ENCODE measurements at regions not wholly inside any gene's neighbourhood (a gene's known extent, or its start where the extent isn't known, plus 50 kb on each side); places are given as distances from the start of the nearest gene placed in this dataset.

DNA sequence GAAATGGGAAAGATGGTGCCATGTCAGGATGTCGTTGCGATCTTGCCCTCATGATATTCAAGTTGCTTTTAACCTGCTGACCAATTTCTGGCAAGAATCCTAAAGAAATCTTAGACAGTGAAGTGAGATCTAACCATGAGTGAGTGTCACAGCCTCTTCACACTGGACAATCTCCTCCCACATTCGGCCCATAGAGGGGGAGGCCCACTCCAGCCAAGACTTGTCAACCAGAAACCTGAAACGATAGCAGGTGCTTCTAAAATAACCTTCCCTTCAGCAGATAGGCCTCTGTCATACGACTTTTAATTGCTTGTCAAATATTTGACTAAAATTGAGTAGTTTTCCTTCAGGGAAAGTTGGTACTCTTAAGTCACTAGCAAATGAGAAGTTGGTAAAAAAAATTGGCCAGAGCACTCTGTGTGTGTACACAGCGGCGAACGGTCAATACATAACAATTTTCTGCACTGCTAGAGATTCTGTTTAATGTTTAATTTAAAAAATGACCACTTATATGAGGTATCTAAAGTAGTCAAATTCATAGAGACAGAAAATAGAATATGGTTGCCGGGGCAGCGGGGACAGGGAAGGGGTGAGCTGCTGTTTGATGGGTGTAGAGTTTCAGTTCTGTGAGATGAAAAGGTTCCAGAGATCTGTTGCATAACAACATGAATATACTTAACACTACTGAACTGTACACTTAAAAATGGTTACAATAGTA, 110.2 kb downstream of the VAPA start:
- H3K9me3 Mint-ChIP-seq: no peaks in the 10 kb centered on the region
- H3K27ac Mint-ChIP-seq (ENCODE audit: low read depth): no peak overlapping the region
- H3K4me1 Mint-ChIP-seq: no peaks in the 10 kb centered on the region
- no peaks in the 10 kb centered on the region for H3K36me3 Mint-ChIP-seq (ENCODE audit: insufficient read depth)
- H3K27me3 Mint-ChIP-seq: peaks cover 20% of the 10 kb centered on the region
- ATAC-seq (replicated peaks; ENCODE audit: extremely low read depth, poor library complexity, severe bottlenecking) (no peak), DNase-seq (ENCODE audit: low spot score in 2 of 2) (no peak)
- H3K4me3 Mint-ChIP-seq: no peak overlapping the region

DNA sequence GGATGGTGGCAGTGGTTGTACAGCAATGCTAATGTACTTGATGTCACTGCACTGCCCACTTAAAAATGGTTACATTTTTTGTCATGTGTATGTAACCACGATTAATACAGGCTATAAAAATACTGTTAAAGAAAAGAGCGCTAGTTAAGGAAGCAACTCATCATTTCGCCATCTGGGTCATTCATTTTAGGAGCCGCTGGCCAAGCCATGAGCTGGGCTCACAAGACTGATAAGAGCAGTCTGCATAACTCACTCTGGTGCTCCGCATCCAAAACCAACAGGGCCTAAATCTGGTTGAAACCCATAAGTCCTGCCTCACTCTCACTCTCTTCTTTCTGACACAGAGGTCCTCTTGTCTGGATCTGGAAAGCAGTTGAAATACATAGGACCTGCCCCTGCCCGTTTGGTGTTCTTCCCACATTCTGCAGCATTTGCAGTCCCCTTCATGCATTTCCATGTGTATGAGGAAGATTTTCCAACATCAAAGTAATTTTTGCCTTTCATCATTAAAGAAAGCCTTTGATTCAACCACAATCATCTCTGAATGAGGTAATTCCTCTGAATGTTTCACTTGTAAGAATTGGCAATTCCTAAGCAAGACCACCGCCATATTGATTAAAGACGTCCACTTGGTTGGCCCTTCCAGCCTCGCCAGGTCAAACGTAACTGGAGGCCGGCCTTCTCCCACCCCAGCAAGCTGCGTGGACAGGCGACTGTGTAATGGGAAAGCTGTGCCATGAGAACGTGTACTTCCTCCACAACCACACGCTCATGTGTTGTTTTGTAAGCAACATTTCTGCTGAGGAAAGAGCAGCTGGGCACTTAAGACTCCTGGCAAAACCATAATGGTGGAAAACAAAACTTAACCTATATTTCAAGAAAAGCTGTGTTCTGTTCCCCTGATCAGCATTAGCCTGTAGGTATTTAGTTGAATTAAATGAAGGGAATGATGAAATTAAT, 112.2 kb downstream of the VAPA start:
- DNase-seq (ENCODE audit: low spot score in 2 of 2) (no peak), ATAC-seq (replicated peaks; ENCODE audit: extremely low read depth, poor library complexity, severe bottlenecking) (no peak)
- no peaks in the 10 kb centered on the region for H3K4me1 Mint-ChIP-seq
- H3K36me3 Mint-ChIP-seq (ENCODE audit: insufficient read depth): no peaks in the 10 kb centered on the region
- H3K4me3 Mint-ChIP-seq: no peak overlapping the region
- no peaks in the 10 kb centered on the region for H3K9me3 Mint-ChIP-seq
- no peak overlapping the region for H3K27ac Mint-ChIP-seq (ENCODE audit: low read depth)
- peaks cover 34% of the 10 kb centered on the region for H3K27me3 Mint-ChIP-seq

DNA sequence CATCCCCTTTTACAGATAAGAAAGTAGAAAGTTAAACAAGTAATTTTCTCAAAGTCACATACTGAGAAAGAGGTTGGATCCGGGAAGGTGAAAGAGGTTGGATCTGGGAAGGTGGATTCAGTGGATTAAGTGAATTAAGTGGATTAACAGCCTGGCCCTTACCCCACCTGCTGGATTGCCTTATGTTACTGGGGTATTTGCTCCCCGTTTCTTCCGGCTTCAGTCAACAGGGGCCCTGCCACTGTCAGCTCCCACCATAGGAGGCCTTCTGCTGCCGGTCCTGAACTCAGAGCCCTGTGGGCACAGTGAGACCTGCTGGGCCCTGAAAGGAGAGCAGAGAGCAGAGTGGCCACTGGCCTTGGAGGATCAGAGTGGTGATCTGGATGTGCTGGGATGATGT, 113.2 kb downstream of the VAPA start:
- no peaks in the 10 kb centered on the region for H3K36me3 Mint-ChIP-seq (ENCODE audit: insufficient read depth)
- H3K27me3 Mint-ChIP-seq: peaks cover 41% of the 10 kb centered on the region
- DNase-seq (ENCODE audit: low spot score in 2 of 2) (no peak), ATAC-seq (replicated peaks; ENCODE audit: extremely low read depth, poor library complexity, severe bottlenecking) (no peak)
- no peak overlapping the region for H3K27ac Mint-ChIP-seq (ENCODE audit: low read depth)
- H3K9me3 Mint-ChIP-seq: no peaks in the 10 kb centered on the region
- no peaks in the 10 kb centered on the region for H3K4me1 Mint-ChIP-seq
- H3K4me3 Mint-ChIP-seq: no peak overlapping the region

DNA sequence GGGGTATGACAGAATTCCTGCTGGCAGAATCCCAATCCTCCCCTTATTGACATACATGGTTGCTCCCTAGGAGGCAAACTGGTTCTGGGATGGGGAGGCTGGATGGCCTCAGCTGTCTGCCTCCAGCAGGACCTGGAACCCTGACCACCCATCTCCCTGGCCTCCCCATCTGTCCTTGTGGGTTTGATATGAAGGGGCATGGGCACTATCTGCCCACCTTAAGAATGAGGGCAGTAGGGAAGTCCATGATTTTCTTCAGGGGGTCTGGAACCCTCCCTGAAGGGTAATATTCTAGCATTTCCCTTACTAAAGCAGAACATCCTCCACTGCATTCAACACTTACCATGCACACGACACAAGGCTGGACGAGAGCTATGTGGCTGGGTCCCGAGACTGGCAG, 113.6 kb downstream of the VAPA start:
- Mint-ChIP-seq H3K4me1 (no peaks in the 10 kb centered on the region), H3K9me3 (no peaks in the 10 kb centered on the region), H3K27me3 (peaks cover 41% of the 10 kb centered on the region), H3K36me3 (ENCODE audit: insufficient read depth) (no peaks in the 10 kb centered on the region), H3K4me3 (no peak overlapping the region), H3K27ac (ENCODE audit: low read depth) (no peak overlapping the region)
- DNase-seq (ENCODE audit: low spot score in 2 of 2): no peak
- ATAC-seq (replicated peaks; ENCODE audit: extremely low read depth, poor library complexity, severe bottlenecking): no peak

DNA sequence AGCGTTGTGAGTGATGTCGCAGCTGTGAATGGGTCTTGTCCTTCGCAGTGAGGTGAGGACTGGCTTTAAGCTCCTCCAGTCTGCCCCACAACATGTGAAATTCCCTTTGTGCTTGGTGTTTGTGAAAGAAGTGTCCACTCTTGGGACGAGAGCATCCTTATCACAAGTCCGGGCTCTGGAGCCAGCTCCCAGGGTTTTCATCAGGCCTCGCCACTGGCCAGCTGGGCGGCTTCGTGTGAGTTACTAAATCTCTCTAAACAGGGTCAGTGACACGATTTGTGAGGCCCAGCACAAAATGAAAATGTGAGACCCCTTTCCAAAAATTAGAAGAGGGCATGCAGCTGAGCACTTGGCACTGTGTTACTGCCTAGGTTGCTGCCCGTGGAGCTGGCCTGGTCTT, 115.9 kb downstream of the VAPA start:
- H3K9me3 Mint-ChIP-seq: no peaks in the 10 kb centered on the region

DNA sequence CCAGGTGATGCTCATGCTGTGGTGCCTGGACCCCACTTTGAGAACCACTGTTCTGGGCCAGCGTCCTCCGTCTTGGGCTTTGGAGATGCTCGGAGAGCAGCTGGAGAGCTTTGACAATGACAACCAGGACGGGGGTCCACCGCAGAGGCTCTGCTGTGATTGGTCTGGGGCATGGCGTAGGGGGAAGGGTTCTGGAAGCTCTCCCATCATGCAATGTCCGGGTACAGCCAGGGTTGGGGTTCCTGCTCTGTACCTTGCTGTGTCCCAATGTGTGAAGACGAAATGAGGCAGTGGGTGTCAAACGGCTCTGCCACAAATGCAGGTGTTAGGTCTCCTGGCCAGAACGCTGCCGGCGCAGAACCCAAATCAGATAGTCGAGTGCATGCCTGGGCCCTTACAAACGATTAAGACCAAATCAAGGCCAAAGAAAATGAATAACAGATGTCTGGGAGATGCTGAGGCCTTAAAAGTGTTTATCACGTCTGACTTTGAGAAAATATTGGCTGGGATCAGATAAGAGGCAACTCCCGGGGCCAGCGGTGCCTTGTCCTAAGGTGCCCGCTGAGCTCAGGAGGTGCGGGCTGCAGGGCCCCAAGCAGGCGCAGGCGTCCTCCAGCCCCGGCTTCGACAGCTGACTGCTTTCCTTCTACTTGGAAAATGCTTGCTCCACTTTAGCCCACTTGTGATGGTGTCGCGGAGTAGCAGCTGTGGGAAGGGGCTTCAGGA, 117.2 kb downstream of the VAPA start:
- H3K36me3 Mint-ChIP-seq (ENCODE audit: insufficient read depth): no peaks in the 10 kb centered on the region
- no peaks in the 10 kb centered on the region for H3K9me3 Mint-ChIP-seq
- no peaks in the 10 kb centered on the region for H3K4me1 Mint-ChIP-seq
- H3K27ac Mint-ChIP-seq (ENCODE audit: low read depth): no peak overlapping the region
- H3K27me3 Mint-ChIP-seq: peaks cover 54% of the 10 kb centered on the region
- ATAC-seq (replicated peaks; ENCODE audit: extremely low read depth, poor library complexity, severe bottlenecking): no peak
- H3K4me3 Mint-ChIP-seq: no peak overlapping the region
- DNase-seq (ENCODE audit: low spot score in 2 of 2): no peak

More for the DNA sequence above, 115.9 kb downstream of the VAPA start:
- Mint-ChIP-seq H3K4me1 (no peaks in the 10 kb centered on the region), H3K27ac (ENCODE audit: low read depth) (no peak overlapping the region), H3K36me3 (ENCODE audit: insufficient read depth) (no peaks in the 10 kb centered on the region), H3K4me3 (no peak overlapping the region), H3K27me3 (peaks cover 41% of the 10 kb centered on the region)
- DNase-seq (ENCODE audit: low spot score in 2 of 2) (no peak), ATAC-seq (replicated peaks; ENCODE audit: extremely low read depth, poor library complexity, severe bottlenecking) (no peak)

DNA sequence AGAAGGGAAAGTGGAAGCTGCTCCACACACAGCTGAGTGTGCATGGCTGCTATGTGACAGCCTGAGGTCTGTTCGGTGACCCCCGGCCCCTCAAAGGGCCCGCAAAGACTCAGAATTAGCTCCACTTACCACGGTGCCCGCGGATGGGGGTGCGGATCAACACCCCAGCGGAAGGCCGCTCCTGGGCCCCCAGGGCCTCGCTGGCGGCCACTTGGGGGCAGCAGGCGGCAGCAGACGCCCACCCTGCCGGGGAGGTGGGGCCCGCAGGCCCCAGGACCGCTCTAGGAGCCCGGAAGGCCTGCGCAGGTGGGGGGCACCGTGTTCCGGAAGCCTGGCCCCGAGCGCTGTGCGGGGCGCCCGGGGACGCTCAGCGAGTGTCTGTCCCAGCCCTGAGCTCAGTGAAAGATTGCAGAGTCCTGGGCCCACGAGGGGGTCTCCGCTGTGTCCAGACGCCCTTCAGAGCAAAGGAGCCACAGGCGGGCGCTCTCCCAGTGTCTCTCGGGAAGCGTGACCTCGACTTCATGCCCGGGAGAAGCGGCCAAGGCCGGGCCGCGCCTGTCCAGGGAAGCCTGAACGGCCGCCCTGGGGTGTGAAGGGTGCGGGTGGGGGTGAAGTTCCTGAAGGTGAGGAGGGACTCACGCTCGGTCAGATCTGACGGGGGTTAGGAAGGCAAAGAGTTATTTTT, 118.7 kb downstream of the VAPA start:
- Mint-ChIP-seq H3K4me3 (no peak overlapping the region), H3K27me3 (peaks cover 68% of the 10 kb centered on the region), H3K4me1 (no peaks in the 10 kb centered on the region), H3K27ac (ENCODE audit: low read depth) (no peak overlapping the region), H3K9me3 (no peaks in the 10 kb centered on the region), H3K36me3 (ENCODE audit: insufficient read depth) (no peaks in the 10 kb centered on the region)
- ATAC-seq (replicated peaks; ENCODE audit: extremely low read depth, poor library complexity, severe bottlenecking) (no peak), DNase-seq (ENCODE audit: low spot score in 2 of 2) (no peak)

DNA sequence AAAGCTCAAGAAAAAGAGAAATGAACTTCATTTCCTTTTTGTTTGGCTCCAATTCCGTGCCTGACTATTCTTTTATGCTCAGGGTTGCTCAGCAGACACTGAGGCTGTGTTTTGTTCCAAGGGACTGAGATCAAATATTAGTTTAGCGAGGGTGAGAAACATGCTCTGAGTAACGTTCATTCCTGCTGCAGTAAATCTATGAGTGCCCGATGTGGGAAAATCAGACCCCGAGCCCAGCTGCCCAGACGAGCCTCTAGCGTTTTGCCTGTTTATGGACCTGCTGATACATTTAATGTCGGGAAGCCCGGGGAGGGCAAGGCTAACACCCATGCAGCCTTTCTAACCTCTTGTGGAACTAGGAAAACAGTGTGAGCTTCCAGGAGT, 119.2 kb downstream of the VAPA start:
- Mint-ChIP-seq H3K27ac (ENCODE audit: low read depth) (no peak overlapping the region), H3K9me3 (no peaks in the 10 kb centered on the region), H3K36me3 (ENCODE audit: insufficient read depth) (no peaks in the 10 kb centered on the region), H3K27me3 (peaks cover 73% of the 10 kb centered on the region), H3K4me3 (no peak overlapping the region), H3K4me1 (no peaks in the 10 kb centered on the region)
- DNase-seq (ENCODE audit: low spot score in 2 of 2) (no peak), ATAC-seq (replicated peaks; ENCODE audit: extremely low read depth, poor library complexity, severe bottlenecking) (no peak)

DNA sequence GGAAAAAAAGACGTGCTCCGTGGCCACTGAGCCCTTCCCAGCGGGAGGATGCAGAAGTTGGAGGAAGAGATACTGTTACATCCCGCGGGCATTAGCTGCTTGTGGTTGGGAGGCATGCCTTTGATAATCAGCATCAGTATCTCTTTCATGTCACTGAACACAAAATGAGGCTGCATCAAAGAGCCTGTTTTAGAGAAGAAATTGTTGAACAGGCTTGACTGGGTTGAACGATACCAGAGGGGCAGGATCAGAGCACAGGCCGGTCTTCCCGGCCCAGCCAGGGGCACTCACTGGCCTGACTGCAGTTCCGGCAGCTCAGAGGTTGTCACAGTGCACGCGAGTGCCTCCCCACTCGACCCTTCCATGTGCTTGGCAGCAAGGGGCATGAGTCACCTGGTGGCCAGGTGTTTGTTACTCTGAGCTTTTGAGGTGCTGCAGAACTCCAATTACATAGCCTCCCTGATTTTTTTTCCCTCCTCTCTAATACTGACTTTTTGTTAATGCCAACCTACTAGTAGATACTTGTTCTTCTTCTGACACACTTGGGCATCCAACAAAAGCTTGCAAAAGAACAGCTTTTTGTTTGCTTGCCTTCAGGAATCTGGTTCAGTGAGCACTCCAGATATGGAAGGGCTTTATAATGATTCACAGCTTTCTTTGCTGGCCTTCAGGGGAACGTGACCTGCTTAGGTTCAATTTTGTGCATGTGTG, 121.6 kb downstream of the VAPA start:
- DNase-seq (ENCODE audit: low spot score in 2 of 2): no peak
- no peaks in the 10 kb centered on the region for H3K4me1 Mint-ChIP-seq
- peaks cover 57% of the 10 kb centered on the region for H3K27me3 Mint-ChIP-seq

DNA sequence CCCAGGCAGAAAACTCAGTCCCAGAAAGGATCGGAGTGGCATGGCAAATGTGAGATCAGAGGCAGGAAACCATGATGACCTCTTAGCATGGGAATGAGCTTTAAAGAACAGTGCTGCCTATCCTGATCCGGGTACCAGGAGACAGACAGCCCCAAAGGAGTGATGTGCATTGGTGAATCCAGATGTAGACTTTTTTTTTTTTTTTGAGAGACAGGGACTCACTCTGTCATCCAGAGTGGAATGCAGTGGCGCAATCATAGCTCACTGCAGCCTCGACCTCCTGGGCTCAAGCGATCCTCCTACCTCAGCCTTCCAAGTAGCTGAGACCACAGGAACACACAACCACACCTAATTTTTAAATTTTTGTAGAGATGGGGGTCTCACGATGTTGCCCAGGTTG, 122.7 kb downstream of the VAPA start:
- Mint-ChIP-seq H3K27me3 (peaks cover 48% of the 10 kb centered on the region), H3K9me3 (no peaks in the 10 kb centered on the region), H3K36me3 (ENCODE audit: insufficient read depth) (no peaks in the 10 kb centered on the region), H3K4me3 (no peak overlapping the region), H3K4me1 (no peaks in the 10 kb centered on the region), H3K27ac (ENCODE audit: low read depth) (no peak overlapping the region)
- ATAC-seq (replicated peaks; ENCODE audit: extremely low read depth, poor library complexity, severe bottlenecking) (no peak), DNase-seq (ENCODE audit: low spot score in 2 of 2) (no peak)

More for the DNA sequence above, 121.6 kb downstream of the VAPA start:
- no peaks in the 10 kb centered on the region for H3K9me3 Mint-ChIP-seq
- no peak overlapping the region for H3K4me3 Mint-ChIP-seq
- no peak overlapping the region for H3K27ac Mint-ChIP-seq (ENCODE audit: low read depth)
- H3K36me3 Mint-ChIP-seq (ENCODE audit: insufficient read depth): no peaks in the 10 kb centered on the region
- no peak for ATAC-seq (replicated peaks; ENCODE audit: extremely low read depth, poor library complexity, severe bottlenecking)

DNA sequence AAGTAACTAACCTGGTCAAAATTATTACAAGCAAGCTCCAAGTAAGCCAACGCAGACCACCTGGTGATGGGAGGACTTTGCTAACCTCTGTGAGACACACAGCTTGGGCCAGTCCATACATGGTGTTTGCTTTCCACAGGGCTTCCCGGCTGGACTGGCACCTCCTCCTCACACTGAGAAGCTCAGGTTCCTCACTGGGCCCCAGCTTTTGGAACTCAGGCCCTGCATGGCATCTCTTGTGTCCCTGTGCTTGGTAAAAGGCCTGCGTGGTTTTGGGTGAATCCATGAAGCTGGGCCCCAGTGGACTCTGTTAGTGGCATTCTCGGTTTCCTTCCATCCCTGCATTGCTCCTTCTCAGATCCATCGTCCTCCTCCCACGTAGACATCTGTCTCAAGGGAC, 123.4 kb downstream of the VAPA start:
- no peaks in the 10 kb centered on the region for H3K4me1 Mint-ChIP-seq
- H3K27me3 Mint-ChIP-seq: peaks cover 46% of the 10 kb centered on the region
- no peak for DNase-seq (ENCODE audit: low spot score in 2 of 2)
- ATAC-seq (replicated peaks; ENCODE audit: extremely low read depth, poor library complexity, severe bottlenecking): no peak
- H3K4me3 Mint-ChIP-seq: no peak overlapping the region
- no peak overlapping the region for H3K27ac Mint-ChIP-seq (ENCODE audit: low read depth)
- peaks cover 7% of the 10 kb centered on the region for H3K9me3 Mint-ChIP-seq
- H3K36me3 Mint-ChIP-seq (ENCODE audit: insufficient read depth): no peaks in the 10 kb centered on the region

DNA sequence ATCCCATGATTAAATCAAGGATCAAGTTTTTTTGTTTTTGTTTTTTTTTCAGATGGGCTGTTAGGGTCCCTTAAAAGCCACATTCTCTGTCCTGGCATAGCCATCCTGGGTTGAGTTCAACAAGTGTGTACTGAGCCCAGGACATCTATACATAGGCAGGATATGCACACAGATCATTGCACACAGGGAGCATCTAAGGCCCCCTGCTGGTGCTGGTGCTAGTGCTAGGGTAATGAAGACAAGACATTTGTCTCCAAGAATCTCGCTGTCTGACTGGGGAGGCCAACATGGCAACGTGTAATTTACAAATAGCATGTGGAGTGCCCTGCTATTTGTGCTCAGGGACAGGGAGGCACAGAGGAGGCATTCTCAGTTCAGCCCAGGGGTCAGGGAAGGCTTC, 124.5 kb downstream of the VAPA start:
- Mint-ChIP-seq H3K27me3 (peaks cover 41% of the 10 kb centered on the region), H3K27ac (ENCODE audit: low read depth) (no peak overlapping the region)

More for the DNA sequence above, 124.5 kb downstream of the VAPA start:
- Mint-ChIP-seq H3K36me3 (ENCODE audit: insufficient read depth) (no peaks in the 10 kb centered on the region), H3K4me1 (no peaks in the 10 kb centered on the region), H3K4me3 (no peak overlapping the region), H3K9me3 (peaks cover 7% of the 10 kb centered on the region)
- ATAC-seq (replicated peaks; ENCODE audit: extremely low read depth, poor library complexity, severe bottlenecking) (no peak), DNase-seq (ENCODE audit: low spot score in 2 of 2) (no peak)

Measured in central memory CD8-positive, alpha-beta T cell (primary cell).